Mucosa of descending colon (tissue), 3 donors: ENCODE measurements at regions not wholly inside any gene's neighbourhood (a gene's known extent, or its start where the extent isn't known, plus 50 kb on each side); places are given as distances from the start of the nearest gene placed in this dataset.

Experiments
- ATAC-seq: fragments of 200-7000 bp; cut with Tn5 transposase; one replicate; pipeline ENCODE4 v1.9.1; 2020; ENCODE audit warnings: mild to moderate bottlenecking, moderate library complexity
- DNase-seq, 3 donors: peaks; one replicate each; pipeline ENCODE4 v3.0.0-alpha.2; 2020
- H3K36me3 ChIP-seq: fragments of 200-600 bp; one replicate; pipeline ENCODE4 v1.8.0; 2021; ENCODE audit warnings: low read depth, mild to moderate bottlenecking
- H3K4me1 ChIP-seq: fragments of 200-600 bp; one replicate; pipeline ENCODE4 v1.8.0; 2021; ENCODE audit warnings: low read depth, mild to moderate bottlenecking
- H3K4me3 ChIP-seq: fragments of 200-600 bp; one replicate; pipeline ENCODE4 v1.8.0; 2021; ENCODE audit warnings: mild to moderate bottlenecking
- H3K9me3 ChIP-seq: fragments of 200-600 bp; one replicate; pipeline ENCODE4 v1.8.0; 2021; ENCODE audit warnings: mild to moderate bottlenecking
- intact Hi-C, 2 donors: fragments of 100-400 bp; cut with DNase I in 1 of 2; cut with micrococcal nuclease in 1 of 2; formaldehyde crosslinking; loops; one replicate each; pipeline versions ENCODE4 v1.11.0 to v1.11.1; 2022; cut with DNase I, micrococcal nuclease
- TF ChIP-seq, protein P1 (sequence below): fragments of 200-600 bp; IDR thresholded peaks from one replicate; pipeline ENCODE4 v1.8.0; 2022; ENCODE audit warnings: antibody characterized with exemption, mild to moderate bottlenecking
- donor health status: DM: no; HTN: no; CAD: no; lungs with moderate emphysema.
- donor health status: DM: no; HTN: no; CAD: no.
- donor health status: DM: no; HTN: yes; CAD: no.

DNA sequence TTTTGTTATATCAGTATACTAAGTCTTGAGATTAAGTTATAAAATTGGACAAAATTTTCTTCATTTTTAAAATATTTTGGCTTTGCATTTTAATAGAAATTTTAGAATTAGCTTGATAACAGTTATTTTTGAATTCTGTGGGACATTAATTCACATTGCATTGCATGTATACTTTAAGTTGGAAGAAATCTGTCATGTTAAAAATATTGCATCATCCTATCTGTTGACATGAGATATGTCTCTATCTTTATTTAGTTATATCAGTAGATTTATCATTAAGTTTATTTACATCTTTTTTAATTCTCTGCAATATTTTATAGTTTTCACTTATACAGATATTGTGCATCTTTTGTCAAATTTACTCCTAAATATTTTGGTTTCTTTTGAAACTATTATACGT is 904.6 kb upstream of the NR2F2 start:
- ATAC-seq (no peak), DNase-seq (no peak)
- intact Hi-C loops = no loop called here
- TF ChIP-seq, protein P1, sequence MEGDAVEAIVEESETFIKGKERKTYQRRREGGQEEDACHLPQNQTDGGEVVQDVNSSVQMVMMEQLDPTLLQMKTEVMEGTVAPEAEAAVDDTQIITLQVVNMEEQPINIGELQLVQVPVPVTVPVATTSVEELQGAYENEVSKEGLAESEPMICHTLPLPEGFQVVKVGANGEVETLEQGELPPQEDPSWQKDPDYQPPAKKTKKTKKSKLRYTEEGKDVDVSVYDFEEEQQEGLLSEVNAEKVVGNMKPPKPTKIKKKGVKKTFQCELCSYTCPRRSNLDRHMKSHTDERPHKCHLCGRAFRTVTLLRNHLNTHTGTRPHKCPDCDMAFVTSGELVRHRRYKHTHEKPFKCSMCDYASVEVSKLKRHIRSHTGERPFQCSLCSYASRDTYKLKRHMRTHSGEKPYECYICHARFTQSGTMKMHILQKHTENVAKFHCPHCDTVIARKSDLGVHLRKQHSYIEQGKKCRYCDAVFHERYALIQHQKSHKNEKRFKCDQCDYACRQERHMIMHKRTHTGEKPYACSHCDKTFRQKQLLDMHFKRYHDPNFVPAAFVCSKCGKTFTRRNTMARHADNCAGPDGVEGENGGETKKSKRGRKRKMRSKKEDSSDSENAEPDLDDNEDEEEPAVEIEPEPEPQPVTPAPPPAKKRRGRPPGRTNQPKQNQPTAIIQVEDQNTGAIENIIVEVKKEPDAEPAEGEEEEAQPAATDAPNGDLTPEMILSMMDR = no peak
- Histone ChIP-seq H3K4me1 (no peaks in the 10 kb centered on the region), H3K4me3 (no peak overlapping the region), H3K9me3 (peaks cover 8% of the 10 kb centered on the region), H3K36me3 (no peaks in the 10 kb centered on the region)

DNA sequence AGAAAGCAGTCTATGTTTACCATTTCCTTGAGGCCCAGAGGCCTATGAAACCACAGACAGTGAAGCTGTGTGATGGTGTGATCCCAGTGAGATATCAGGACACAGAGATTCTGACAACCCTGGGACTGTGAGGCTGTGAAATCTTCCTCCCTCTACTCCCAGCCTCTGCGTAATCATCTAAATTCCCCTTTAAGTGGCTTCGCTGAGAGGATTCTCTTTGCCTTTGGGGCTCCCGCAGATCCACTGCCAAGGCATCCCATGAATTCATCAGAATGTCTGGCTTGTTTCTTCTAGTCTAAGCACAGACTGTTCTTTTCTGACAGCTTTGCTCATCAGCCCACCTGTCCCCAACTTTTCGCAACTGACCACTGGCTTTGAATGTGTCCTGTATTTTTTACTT is 901.2 kb upstream of the NR2F2 start:
- TF ChIP-seq, protein P1 = no peak
- intact Hi-C loops = no loop called here
- no peaks in the 10 kb centered on the region for H3K4me1 ChIP-seq
- H3K36me3 ChIP-seq = no peaks in the 10 kb centered on the region
- no peak overlapping the region for H3K4me3 ChIP-seq
- no peak for ATAC-seq
- peaks cover 6% of the 10 kb centered on the region for H3K9me3 ChIP-seq
- no peak for DNase-seq

DNA sequence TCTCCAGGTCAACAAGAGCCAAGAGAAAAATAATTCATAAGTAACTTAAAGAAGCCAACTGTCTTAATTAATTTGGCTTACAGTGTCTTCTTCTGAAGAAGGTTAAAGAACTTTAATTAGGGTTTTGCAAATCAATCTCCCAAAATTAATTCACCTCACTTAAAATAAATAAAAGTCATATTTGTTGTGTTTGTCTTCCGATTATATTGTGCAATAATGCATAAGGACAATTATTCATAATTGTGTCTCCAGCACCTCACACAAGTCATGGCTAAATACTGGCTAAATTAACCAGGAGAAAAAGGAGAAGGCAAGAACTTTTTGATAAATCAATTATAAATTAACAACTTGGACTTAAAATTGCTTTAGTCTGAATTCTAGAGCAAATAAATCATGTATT is 899.0 kb upstream of the NR2F2 start:
- Histone ChIP-seq H3K4me3 (no peak overlapping the region), H3K9me3 (peaks cover 2% of the 10 kb centered on the region), H3K36me3 (no peaks in the 10 kb centered on the region), H3K4me1 (no peaks in the 10 kb centered on the region)
- intact Hi-C loops = no loop called here
- no peak for DNase-seq
- ATAC-seq = no peak
- TF ChIP-seq, protein P1 = no peak

DNA sequence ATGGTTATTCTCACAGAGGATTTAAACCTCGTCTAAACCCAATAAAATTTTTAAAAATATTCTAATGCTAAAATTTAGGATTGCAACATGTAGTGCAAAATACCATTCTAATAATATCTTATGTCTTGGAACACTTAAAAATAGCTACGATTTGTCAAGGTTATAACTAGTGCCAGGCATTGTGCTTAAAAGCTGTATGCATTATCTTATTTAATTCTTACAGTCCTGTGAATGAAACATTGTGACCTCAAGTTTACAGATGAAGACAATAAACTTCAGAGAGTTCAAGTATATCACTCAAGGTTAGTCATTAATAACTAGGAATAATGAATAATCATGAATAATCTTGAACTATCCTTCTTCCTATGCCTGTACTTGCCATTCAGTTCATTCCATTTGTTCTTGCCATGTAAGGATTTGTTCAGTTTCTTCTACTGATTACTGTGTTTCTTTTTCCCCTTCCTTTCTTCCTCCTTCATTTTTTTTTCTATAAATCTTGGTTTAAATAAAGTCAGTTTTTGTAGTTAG is 897.6 kb upstream of the NR2F2 start:
- intact Hi-C loops = no loop called here
- no peak for ATAC-seq
- DNase-seq = no peak
- H3K4me1 ChIP-seq = no peaks in the 10 kb centered on the region
- TF ChIP-seq, protein P1 = no peak
- H3K36me3 ChIP-seq = no peaks in the 10 kb centered on the region
- no peak overlapping the region for H3K4me3 ChIP-seq
- H3K9me3 ChIP-seq = peaks cover 2% of the 10 kb centered on the region

DNA sequence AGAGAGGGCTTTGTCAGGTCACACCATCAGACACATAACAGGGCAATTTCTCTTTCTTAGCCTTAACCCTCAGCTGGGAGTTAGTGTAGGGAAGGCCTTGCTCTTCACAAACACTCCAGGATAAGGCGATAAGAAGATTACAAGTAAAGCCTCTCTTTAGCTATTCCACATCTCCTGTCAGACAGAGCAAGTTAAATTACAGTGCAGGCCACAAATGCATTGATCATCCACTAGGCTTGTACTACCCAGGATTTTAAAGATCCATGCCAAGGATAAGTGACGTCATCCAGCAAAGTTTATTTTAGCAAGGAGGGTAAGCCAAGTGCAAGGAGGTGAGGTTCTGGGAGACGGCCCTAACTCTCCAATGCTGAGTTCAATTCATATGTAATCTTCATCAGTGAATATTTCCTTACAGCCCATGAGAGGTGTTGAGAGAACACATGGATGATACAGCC is 890.6 kb upstream of the NR2F2 start:
- intact Hi-C loops = no loop called here
- no peak for DNase-seq
- no peak overlapping the region for H3K4me3 ChIP-seq
- ATAC-seq = no peak
- H3K9me3 ChIP-seq = no peaks in the 10 kb centered on the region
- no peaks in the 10 kb centered on the region for H3K36me3 ChIP-seq
- TF ChIP-seq, protein P1 = no peak
- H3K4me1 ChIP-seq = no peaks in the 10 kb centered on the region

DNA sequence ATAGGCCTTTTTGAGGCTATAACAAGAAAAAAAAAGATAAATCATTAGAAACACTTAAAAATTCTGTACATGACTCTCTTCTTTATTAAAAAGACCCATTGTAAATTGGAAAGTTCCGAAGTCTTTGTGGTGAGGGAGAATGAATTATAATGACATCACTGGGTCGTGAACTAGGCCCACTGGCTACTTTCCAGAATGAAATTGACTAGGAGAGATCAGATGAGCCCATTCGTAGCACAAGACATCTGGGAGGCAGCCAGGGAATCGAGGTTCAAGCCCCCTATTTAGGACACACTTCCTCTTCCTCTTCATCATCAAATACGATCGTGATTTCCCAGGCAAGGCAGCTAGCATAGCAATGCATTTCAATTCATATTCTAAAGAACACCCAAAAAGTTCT is 889.8 kb upstream of the NR2F2 start:
- H3K4me3 ChIP-seq = no peak overlapping the region
- intact Hi-C loops = no loop called here
- no peaks in the 10 kb centered on the region for H3K36me3 ChIP-seq
- no peak for DNase-seq
- no peaks in the 10 kb centered on the region for H3K9me3 ChIP-seq
- H3K4me1 ChIP-seq = no peaks in the 10 kb centered on the region
- no peak for ATAC-seq
- TF ChIP-seq, protein P1 = no peak
